Stomach (tissue), 4 donors: ENCODE measurements at regions not wholly inside any gene's neighbourhood (a gene's known extent, or its start where the extent isn't known, plus 50 kb on each side); places are given as distances from the start of the nearest gene placed in this dataset.

Source experiments
- EP300 ChIP-seq: sonication (generic); formaldehyde crosslinking; IDR thresholded peaks from one replicate; pipeline ENCODE4 v1.6.1; 2017; ENCODE audit warnings: antibody characterized with exemption
- POLR2A ChIP-seq, 4 donors: fragments of 450-650 bp; IDR thresholded peaks; one replicate each; pipeline ENCODE4 v1.6.1; 2016; ENCODE audit warnings: antibody characterized with exemption in 4 of 4, control low read depth in 2 of 4, mild to moderate bottlenecking in 1 of 4, moderate library complexity in 1 of 4
- TF ChIP-seq, protein P1 (sequence below), 7 experiments: fragments of 450-650 bp in 4 of 7; fragments of 200-600 bp in 3 of 7; sonication (generic) in 3 of 7; IDR thresholded peaks; one replicate each; pipeline ENCODE4 v1.5.1; 2016 to 2019; ENCODE audit warnings: antibody characterized with exemption in 7 of 7, control low read depth in 2 of 7, mild to moderate bottlenecking in 1 of 7

GRCh38 chr1:38546636-38547035, 312.9 kb downstream of the RRAGC start:
- no peak for TF ChIP-seq POLR2A (IDR thresholded peaks at IDR 0.05)
- TF ChIP-seq, protein P1, sequence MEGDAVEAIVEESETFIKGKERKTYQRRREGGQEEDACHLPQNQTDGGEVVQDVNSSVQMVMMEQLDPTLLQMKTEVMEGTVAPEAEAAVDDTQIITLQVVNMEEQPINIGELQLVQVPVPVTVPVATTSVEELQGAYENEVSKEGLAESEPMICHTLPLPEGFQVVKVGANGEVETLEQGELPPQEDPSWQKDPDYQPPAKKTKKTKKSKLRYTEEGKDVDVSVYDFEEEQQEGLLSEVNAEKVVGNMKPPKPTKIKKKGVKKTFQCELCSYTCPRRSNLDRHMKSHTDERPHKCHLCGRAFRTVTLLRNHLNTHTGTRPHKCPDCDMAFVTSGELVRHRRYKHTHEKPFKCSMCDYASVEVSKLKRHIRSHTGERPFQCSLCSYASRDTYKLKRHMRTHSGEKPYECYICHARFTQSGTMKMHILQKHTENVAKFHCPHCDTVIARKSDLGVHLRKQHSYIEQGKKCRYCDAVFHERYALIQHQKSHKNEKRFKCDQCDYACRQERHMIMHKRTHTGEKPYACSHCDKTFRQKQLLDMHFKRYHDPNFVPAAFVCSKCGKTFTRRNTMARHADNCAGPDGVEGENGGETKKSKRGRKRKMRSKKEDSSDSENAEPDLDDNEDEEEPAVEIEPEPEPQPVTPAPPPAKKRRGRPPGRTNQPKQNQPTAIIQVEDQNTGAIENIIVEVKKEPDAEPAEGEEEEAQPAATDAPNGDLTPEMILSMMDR (IDR thresholded peaks at IDR 0.05) = no peak
- no peak for TF ChIP-seq EP300
